ENCODE measurements at regions not wholly inside any gene's neighbourhood (a gene's known extent, or its start where the extent isn't known, plus 50 kb on each side); places are given as distances from the start of the nearest gene placed in this dataset.

GRCh38 chr13:33756929-33757328 lies 61.0 kb upstream of the RFC3 start:
- Histone ChIP-seq H3K4me3 (ENCODE audit: low read length) (no peak overlapping the region), H3K9me3 (replicated peaks; ENCODE audit: insufficient read depth, low read length) (no peaks in the 10 kb centered on the region), H2AFZ (ENCODE audit: low read length) (no peak overlapping the region), H3K79me2 (ENCODE audit: low read length) (no peaks in the 10 kb centered on the region), H3K36me3 (replicated peaks; ENCODE audit: insufficient read depth, low read length) (no peaks in the 10 kb centered on the region), H3K27ac (ENCODE audit: low read length) (no peak overlapping the region), H3K4me1 (ENCODE audit: low read length) (no peaks in the 10 kb centered on the region), H3K9ac (ENCODE audit: low read length) (no peak overlapping the region), H3F3A (ENCODE audit: insufficient read depth, low read length) (no peaks in the 10 kb centered on the region), H3K9me2 (replicated peaks; ENCODE audit: insufficient read depth, low read length) (no peaks in the 10 kb centered on the region), H3K27me3 (replicated peaks; ENCODE audit: insufficient read depth, low read length) (no peaks in the 10 kb centered on the region), H4K20me1 (ENCODE audit: insufficient read depth, low read length) (no peaks in the 10 kb centered on the region), H3K4me2 (ENCODE audit: low read depth, low read length) (no peak overlapping the region)
- TF ChIP-seq CTCF (IDR thresholded peaks at IDR 0.05; ENCODE audit: low read length) (no peak), EZH2 (optimal IDR thresholded peaks at IDR 0.05; ENCODE audit: low read depth, low read length) (no peak), EZH2phosphoT487 (IDR thresholded peaks at IDR 0.05; ENCODE audit: low read length) (no peak)
- DNase-seq = no peak

GRCh38 chr13:33757713-33758112 lies 60.2 kb upstream of the RFC3 start:
- Histone ChIP-seq H3K4me2 (ENCODE audit: low read depth, low read length) (no peak overlapping the region), H3K36me3 (replicated peaks; ENCODE audit: insufficient read depth, low read length) (no peaks in the 10 kb centered on the region), H3K4me1 (ENCODE audit: low read length) (no peaks in the 10 kb centered on the region), H4K20me1 (ENCODE audit: insufficient read depth, low read length) (no peaks in the 10 kb centered on the region), H3K79me2 (ENCODE audit: low read length) (no peaks in the 10 kb centered on the region), H3F3A (ENCODE audit: insufficient read depth, low read length) (no peaks in the 10 kb centered on the region), H3K4me3 (ENCODE audit: low read length) (no peak overlapping the region), H3K27ac (ENCODE audit: low read length) (no peak overlapping the region), H3K27me3 (replicated peaks; ENCODE audit: insufficient read depth, low read length) (no peaks in the 10 kb centered on the region), H2AFZ (ENCODE audit: low read length) (no peak overlapping the region), H3K9me2 (replicated peaks; ENCODE audit: insufficient read depth, low read length) (no peaks in the 10 kb centered on the region), H3K9me3 (replicated peaks; ENCODE audit: insufficient read depth, low read length) (no peaks in the 10 kb centered on the region), H3K9ac (ENCODE audit: low read length) (no peak overlapping the region)
- no peak for TF ChIP-seq EZH2 (optimal IDR thresholded peaks at IDR 0.05; ENCODE audit: low read depth, low read length)
- no peak for TF ChIP-seq CTCF (IDR thresholded peaks at IDR 0.05; ENCODE audit: low read length)
- no peak for TF ChIP-seq EZH2phosphoT487 (IDR thresholded peaks at IDR 0.05; ENCODE audit: low read length)
- no peak for DNase-seq

- TF ChIP-seq EZH2phosphoT487 (IDR thresholded peaks at IDR 0.05; ENCODE audit: low read length) = no peak
- TF ChIP-seq CTCF (IDR thresholded peaks at IDR 0.05; ENCODE audit: low read length) = no peak
- no peak for TF ChIP-seq EZH2 (optimal IDR thresholded peaks at IDR 0.05; ENCODE audit: low read depth, low read length)
- H3K27me3 ChIP-seq (replicated peaks; ENCODE audit: insufficient read depth, low read length) = no peaks in the 10 kb centered on the region
- H3K4me2 ChIP-seq (ENCODE audit: low read depth, low read length) = no peak overlapping the region
- no peaks in the 10 kb centered on the region for H3K9me3 ChIP-seq (replicated peaks; ENCODE audit: insufficient read depth, low read length)
- H3K36me3 ChIP-seq (replicated peaks; ENCODE audit: insufficient read depth, low read length) = no peaks in the 10 kb centered on the region
- no peak overlapping the region for H3K27ac ChIP-seq (ENCODE audit: low read length)
- no peaks in the 10 kb centered on the region for H4K20me1 ChIP-seq (ENCODE audit: insufficient read depth, low read length)
- H3K9ac ChIP-seq (ENCODE audit: low read length) = no peak overlapping the region
- H2AFZ ChIP-seq (ENCODE audit: low read length) = no peak overlapping the region
- H3K79me2 ChIP-seq (ENCODE audit: low read length) = no peaks in the 10 kb centered on the region
- no peak for DNase-seq
- no peaks in the 10 kb centered on the region for H3K9me2 ChIP-seq (replicated peaks; ENCODE audit: insufficient read depth, low read length)
- no peak overlapping the region for H3K4me3 ChIP-seq (ENCODE audit: low read length)
- no peaks in the 10 kb centered on the region for H3K4me1 ChIP-seq (ENCODE audit: low read length)
- no peaks in the 10 kb centered on the region for H3F3A ChIP-seq (ENCODE audit: insufficient read depth, low read length)
Observed at GRCh38 chr13:33758113-33758512, 59.8 kb upstream of the RFC3 start.
